T-helper 9 cell (primary cell): ENCODE measurements at regions not wholly inside any gene's neighbourhood (a gene's known extent, or its start where the extent isn't known, plus 50 kb on each side); places are given as distances from the start of the nearest gene placed in this dataset.

ENCODE experiments used
- DNase-seq: peaks from one replicate; pipeline ENCODE4 v3.0.0-alpha.2; 2020

GRCh38 chr2:81583311-81584108, 1279.0 kb upstream of the LRRTM1 start:
- DNase-seq, result no peak

- no peak for DNase-seq
Measured at GRCh38 chr2:81576713-81577112, 1272.2 kb upstream of the LRRTM1 start.

GRCh38 chr2:81551040-81551634, 1246.6 kb upstream of the LRRTM1 start:
- DNase-seq, result no peak

GRCh38 chr2:81550277-81550676, 1245.7 kb upstream of the LRRTM1 start:
- DNase-seq, result no peak

GRCh38 chr2:81549646-81550045, 1245.1 kb upstream of the LRRTM1 start:
- DNase-seq, result no peak

GRCh38 chr2:81545626-81546025, 1241.1 kb upstream of the LRRTM1 start:
- no peak for DNase-seq

- no peak for DNase-seq
Measured at GRCh38 chr2:81542119-81542518, 1237.6 kb upstream of the LRRTM1 start.

GRCh38 chr2:81529944-81530343, 1225.4 kb upstream of the LRRTM1 start:
- no peak for DNase-seq

- no peak for DNase-seq
Measured at GRCh38 chr2:81528852-81529480, 1224.4 kb upstream of the LRRTM1 start.

- DNase-seq, result no peak
Measured at GRCh38 chr2:81523344-81523743, 1218.8 kb upstream of the LRRTM1 start.

- DNase-seq, result no peak
Measured at GRCh38 chr2:81513328-81513727, 1208.8 kb upstream of the LRRTM1 start.

GRCh38 chr2:81505586-81505985, 1201.0 kb upstream of the LRRTM1 start:
- DNase-seq, result no peak

GRCh38 chr2:81495556-81495955, 1191.0 kb upstream of the LRRTM1 start:
- DNase-seq, result no peak

- DNase-seq, result no peak
Measured at GRCh38 chr2:81483254-81483653, 1178.7 kb upstream of the LRRTM1 start.

GRCh38 chr2:81481994-81482368, 1177.4 kb upstream of the LRRTM1 start:
- DNase-seq, result no peak

- DNase-seq, result no peak
Measured at GRCh38 chr2:81481242-81481993, 1176.9 kb upstream of the LRRTM1 start.

- no peak for DNase-seq
Measured at GRCh38 chr2:81467096-81467495, 1162.5 kb upstream of the LRRTM1 start.

- DNase-seq, result no peak
Measured at GRCh38 chr2:81462420-81462819, 1157.9 kb upstream of the LRRTM1 start.

- no peak for DNase-seq
Measured at GRCh38 chr2:81445176-81445575, 1140.6 kb upstream of the LRRTM1 start.

GRCh38 chr2:81437456-81438000, 1133.0 kb upstream of the LRRTM1 start:
- no peak for DNase-seq

GRCh38 chr2:81436256-81436655, 1131.7 kb upstream of the LRRTM1 start:
- DNase-seq, result no peak

GRCh38 chr2:81412681-81413080, 1108.1 kb upstream of the LRRTM1 start:
- no peak for DNase-seq

- DNase-seq, result no peak
Measured at GRCh38 chr2:81403508-81403907, 1099.0 kb upstream of the LRRTM1 start.
